SHP77 (cell line): ENCODE measurements at regions not wholly inside any gene's neighbourhood (a gene's known extent, or its start where the extent isn't known, plus 50 kb on each side); places are given as distances from the start of the nearest gene placed in this dataset.

Experiments
- DNase-seq, 2 experiments: peaks; one replicate each; lab custom pipeline; 2025; lab: John Stamatoyannopoulos, UW

DNA sequence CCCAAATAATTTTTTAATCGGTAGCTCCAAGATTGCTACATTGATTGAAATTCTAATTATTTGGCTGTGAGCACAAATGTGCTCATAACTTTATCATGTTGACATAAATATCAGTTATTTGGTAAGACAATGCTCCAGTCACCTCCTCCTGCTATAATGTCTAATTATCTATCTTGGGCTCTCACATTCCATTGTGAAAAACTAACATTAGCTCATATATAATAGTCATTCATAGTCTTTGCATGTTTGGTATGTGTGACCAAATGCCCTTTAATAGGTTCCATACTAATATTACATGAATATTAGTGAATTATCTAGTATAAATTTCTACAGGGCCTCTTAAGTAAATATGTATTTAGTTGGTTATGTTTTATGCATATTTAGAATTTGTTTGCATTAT is 185.6 kb upstream of the MCHR2 start:
- DNase-seq: no peak

- no peak for DNase-seq
Measured at GRCh38 chr6:100177956-100178355, 183.9 kb upstream of the MCHR2 start.

GRCh38 chr6:100176951-100177710 is 183.1 kb upstream of the MCHR2 start:
- DNase-seq: no peak

DNA sequence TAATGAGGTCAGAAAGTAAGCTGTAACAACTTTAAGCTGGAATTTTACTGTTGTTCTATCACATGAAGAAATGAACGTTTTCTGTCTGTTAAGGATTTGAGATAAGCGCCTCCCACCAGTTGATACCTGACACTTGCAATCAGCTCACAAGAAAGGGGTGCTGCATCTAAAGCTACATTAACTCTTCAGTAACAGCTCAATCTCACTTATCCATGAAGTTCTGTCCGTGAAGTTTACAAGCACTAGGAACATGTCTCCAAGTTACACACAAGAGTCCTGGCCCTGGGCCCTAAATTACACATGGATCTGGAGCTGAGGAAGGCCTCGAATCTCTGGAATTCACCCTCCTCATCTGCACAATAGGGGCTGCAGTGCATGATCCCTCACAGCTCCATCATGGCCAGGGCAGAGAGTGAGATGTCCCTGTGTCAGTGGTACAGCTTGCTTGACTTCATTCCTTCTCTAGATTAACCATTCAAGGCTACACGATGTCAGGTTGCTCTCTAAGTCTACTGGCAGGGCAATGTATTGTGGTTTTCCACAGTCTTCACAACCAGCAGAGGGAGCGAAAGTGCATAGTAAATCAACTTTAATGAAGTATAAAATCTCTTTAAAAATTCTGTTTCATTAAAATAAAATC is 182.4 kb upstream of the MCHR2 start:
- DNase-seq: peak in 1 of 2 experiments; percentile 5

GRCh38 chr6:100175814-100176310 is 181.8 kb upstream of the MCHR2 start:
- DNase-seq: no peak

- no peak for DNase-seq
Measured at GRCh38 chr6:100173211-100173610, 179.2 kb upstream of the MCHR2 start.

GRCh38 chr6:100172322-100172713 is 178.3 kb upstream of the MCHR2 start:
- no peak for DNase-seq

GRCh38 chr6:100171533-100172321 is 177.7 kb upstream of the MCHR2 start:
- no peak for DNase-seq

DNA sequence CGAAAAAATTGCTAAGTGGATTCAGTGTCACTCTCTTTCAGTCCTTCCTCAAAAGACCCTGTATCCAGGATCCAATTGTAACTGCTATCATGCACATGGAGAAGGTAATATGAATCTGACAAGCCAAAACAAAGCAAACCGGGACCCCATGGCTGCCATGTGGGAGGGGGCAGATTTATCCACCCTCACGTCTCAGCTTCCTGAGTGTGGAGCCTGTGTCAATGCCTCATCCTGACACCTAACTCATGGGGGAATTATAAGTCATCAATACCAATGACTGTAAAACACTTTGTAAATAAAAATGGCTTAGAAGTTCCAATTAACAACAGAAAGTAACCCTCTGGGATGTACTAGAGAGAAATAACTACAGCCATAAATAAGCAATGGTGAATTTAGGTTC is 174.1 kb upstream of the MCHR2 start:
- no peak for DNase-seq

DNA sequence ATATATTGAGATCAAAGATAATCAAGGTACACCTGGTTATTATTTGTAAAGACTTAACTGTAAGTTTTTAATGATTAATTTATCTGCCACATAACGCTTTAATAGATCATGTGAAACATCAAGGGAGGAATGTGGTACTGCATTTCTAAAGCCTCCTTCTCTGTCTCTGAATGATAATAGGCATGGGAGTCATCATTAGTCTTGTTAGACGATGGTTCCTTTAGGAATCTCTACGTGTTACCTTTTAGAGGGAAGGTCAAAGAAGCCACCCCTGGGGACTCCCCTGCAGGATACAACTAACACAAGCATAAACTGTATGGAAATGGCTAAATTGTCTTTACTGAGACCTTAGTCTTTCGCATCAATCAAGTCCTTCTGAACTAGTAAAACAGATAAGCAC is 173.6 kb upstream of the MCHR2 start:
- DNase-seq: no peak

DNA sequence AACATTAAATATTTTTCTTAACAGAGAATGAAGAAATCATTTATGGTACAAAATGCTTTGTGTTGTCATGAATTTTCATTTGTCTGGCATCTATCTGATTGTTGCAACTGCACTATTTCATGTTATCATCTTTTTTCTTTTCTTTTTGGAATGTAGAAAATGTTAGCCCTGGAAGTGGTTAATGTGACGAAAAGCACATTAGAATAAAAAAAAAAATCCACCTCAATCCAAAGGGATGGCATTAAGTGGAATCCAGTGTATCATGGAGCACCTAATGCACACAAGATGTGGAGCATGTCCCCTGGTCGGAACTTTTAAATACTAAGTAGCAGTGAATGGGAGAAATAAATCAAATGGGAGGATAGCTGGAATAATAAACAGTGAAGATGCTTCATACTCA is 172.9 kb upstream of the MCHR2 start:
- no peak for DNase-seq

DNA sequence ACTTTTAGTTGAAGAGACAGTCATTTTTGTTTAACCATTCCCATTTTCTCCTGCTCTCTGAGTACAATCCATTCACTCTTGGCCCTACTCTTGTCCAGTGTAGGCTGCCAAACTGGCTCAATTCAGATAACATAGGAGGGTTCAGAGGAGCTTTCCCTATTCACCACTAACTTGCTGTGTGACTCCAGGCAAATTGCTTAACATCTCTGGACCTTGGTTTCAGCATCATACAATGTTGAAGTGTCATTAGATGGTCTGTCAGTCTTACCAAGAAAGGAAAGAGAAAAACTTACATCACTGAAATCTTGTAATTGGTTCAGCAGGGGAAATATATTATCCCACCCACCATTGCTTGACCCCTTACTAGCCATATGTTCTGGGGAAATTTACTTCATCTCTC is 171.4 kb upstream of the MCHR2 start:
- no peak for DNase-seq

DNA sequence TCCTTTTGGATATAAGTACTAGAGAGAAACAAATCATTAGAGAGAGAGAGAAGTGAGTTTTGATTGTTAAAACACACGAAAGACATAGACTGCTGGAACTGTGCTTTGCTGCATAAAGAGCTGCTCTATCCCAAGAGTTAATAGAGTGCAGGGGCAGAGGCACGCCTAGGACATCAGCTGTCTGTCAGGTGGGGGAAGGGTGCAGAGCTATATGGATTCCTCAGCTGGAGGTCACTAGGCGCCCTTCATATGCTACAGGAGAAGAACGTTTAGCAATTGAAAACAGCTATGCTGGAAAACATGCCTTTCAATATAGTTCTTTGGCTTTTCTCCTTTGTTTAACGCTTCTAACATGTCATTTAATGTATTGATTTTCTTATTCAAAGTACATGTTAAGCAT is 169.0 kb upstream of the MCHR2 start:
- no peak for DNase-seq

- DNase-seq: no peak
Measured at GRCh38 chr6:100161782-100162365, 167.9 kb upstream of the MCHR2 start.

GRCh38 chr6:100160930-100161329 is 166.9 kb upstream of the MCHR2 start:
- DNase-seq: no peak

DNA sequence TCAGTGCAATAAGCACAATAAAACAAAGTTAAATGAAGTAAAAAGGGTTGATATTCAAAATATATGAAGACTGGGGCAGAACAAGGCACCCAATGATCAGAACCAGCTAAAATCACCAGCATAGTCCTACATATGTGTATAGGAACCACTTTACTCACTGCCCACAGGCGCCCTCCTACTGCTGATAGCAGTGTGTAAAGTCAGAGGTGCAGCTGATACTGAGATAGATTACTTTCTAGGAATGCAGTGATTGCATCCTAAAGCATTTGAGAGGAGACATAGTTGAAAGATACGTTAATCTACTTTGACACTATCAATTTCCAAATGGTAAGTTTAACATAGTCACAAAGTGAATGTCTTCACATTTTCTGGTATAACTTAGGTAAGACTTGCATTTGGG is 161.1 kb upstream of the MCHR2 start:
- DNase-seq: no peak

DNA sequence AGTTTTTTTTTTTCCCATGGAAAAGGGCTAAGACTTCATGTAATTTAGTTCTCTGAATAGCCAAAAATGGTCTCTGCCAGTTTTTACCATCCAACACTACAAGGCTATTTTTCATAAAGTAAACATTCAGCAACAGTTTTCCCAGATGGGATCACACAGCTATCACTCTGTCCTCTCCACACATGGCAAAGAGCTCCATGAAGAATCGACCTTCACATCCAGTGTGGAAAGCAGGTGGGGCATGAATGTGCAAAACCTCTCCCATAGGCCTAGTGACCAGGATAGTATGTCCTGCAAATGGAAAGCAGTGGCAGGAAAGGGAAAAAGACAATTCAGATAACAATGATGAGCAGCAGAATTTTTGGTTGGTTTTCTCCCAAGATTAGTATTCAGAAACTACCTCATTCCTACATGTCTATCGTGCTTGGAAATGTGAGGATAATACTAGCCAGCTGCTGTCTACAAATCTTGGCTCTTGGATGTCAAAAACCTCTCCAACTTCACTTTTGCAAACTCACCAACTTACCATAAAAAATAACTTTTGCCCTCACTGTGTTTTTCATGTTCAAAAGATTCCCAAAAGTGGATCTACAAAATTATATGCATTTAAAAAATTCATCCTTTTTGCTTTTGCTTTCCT is 159.7 kb upstream of the MCHR2 start:
- no peak for DNase-seq

GRCh38 chr6:100152201-100152600 is 158.2 kb upstream of the MCHR2 start:
- DNase-seq: no peak

DNA sequence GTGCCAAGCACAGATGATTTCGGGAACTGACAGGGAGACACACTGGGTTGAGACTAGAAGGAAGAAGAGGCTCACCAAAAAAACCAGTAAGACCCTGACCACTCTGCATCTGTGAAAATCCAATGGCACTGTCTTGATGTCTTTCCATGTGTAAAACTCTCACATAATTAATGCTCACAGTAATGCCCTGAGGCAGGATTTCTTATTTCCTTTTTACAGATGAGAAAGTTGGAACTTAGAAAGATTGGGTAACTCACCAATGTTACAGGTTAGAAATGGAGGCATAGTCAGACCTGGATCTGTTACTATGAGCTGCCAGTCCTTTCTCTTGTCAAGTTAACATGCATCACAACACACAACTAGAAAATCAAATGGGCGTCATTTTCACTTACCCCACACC is 151.0 kb upstream of the MCHR2 start:
- no peak for DNase-seq

GRCh38 chr6:100138346-100139022 is 144.5 kb upstream of the MCHR2 start:
- peak; percentile 97 for DNase-seq

DNA sequence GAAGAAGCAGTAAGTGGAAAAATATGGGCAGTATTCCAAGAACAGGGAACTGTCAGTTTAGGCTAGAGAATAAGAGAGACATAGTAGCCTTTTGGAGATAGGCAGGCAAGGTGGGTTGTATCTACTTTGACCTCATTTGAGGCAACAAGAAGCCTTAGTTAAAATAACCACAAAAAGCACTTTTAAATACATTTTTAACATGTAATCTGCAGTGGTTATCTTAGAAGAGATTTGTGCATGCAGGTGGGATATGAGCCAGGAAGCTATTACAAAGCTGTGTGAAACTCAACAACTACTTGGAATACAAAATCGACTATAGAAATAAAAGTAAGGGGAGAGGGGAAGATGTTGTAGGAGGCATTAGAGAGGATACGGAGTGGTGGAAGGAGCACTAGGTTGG is 143.7 kb upstream of the MCHR2 start:
- no peak for DNase-seq
